ENCODE measurements at regions not wholly inside any gene's neighbourhood (a gene's known extent, or its start where the extent isn't known, plus 50 kb on each side); places are given as distances from the start of the nearest gene placed in this dataset.

DNA sequence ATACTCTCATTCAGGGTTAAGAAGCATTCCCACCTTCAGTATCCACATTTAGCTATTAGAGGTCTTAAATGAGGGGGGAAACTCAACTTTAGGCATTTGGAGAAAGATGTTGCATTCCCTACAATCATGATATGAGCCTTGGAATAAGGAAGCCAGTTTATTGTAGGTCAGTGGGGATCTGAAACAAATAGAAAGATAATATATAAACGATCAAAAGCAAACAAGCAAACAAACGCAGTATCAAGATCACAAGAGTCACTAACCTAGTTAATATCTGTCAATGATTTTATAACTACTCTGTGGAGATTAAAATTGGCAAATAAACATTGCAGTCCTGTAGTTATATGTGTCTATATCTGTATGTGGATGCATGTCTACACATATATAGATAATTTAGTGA, 152.4 kb upstream of the LRATD1 start:
- TF ChIP-seq, protein P1, sequence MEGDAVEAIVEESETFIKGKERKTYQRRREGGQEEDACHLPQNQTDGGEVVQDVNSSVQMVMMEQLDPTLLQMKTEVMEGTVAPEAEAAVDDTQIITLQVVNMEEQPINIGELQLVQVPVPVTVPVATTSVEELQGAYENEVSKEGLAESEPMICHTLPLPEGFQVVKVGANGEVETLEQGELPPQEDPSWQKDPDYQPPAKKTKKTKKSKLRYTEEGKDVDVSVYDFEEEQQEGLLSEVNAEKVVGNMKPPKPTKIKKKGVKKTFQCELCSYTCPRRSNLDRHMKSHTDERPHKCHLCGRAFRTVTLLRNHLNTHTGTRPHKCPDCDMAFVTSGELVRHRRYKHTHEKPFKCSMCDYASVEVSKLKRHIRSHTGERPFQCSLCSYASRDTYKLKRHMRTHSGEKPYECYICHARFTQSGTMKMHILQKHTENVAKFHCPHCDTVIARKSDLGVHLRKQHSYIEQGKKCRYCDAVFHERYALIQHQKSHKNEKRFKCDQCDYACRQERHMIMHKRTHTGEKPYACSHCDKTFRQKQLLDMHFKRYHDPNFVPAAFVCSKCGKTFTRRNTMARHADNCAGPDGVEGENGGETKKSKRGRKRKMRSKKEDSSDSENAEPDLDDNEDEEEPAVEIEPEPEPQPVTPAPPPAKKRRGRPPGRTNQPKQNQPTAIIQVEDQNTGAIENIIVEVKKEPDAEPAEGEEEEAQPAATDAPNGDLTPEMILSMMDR (IDR thresholded peaks at IDR 0.05), result no peak
- no peak for TF ChIP-seq POLR2AphosphoS5 (IDR thresholded peaks at IDR 0.05; ENCODE audit: low read depth, low read length)

Data from Panc1 (cell line).